Heart left ventricle (tissue), 13 donors: ENCODE measurements at regions not wholly inside any gene's neighbourhood (a gene's known extent, or its start where the extent isn't known, plus 50 kb on each side); places are given as distances from the start of the nearest gene placed in this dataset.

Experiments
- POLR2A ChIP-seq, 2 donors: fragments of 450-650 bp; IDR thresholded peaks; one replicate each; pipeline ENCODE4 v1.6.1; 2017; ENCODE audit warnings: antibody characterized with exemption in 2 of 2, mild to moderate bottlenecking in 2 of 2, moderate library complexity in 2 of 2
- TF ChIP-seq, protein P1 (sequence below), 12 donors: fragments of 200-600 bp; sonication (generic) in 4 of 12; IDR thresholded peaks; one replicate each; pipeline versions ENCODE4 v1.5.0 to v1.8.0; 2018 to 2022; ENCODE audit warnings: antibody characterized with exemption in 12 of 12, mild to moderate bottlenecking in 5 of 12
- donor health status: ischemic (EF 13 %, LVEDD 7.1; RV severe dilation, severe dysfunction).
- donor health status: DM: no; HTN: yes; CAD: no.
- donor health status: DM: no; HTN: no; CAD: no.
- donor health status: ischemic (EF 25% LVEDD 6.9; RV normal size, moderate dysfunction).
- donor health status: ischemic (EF 25% LVEDD 5.7; RV mildly dilated, moderate dysfunction).
- donor health status: ischemic (EF 35%, LVEDD 5.7; RV mildly dilated, moderate dysfunction).
- donor health status: nonischemic (EF 11% LVEDD 7.7; RV severe dilation, severe dysfunction).
- donor health status: DM: yes; HTN: yes; CAD: no.
- donor health status: PGD.
- donor health status: ischemic (EF 29% LVEDD 5.4; RV normal size, mild dysfunction).
- donor health status: nonischemic (EF 23%, LVEDD 6.1; RV moderate dilation, normal function).

DNA sequence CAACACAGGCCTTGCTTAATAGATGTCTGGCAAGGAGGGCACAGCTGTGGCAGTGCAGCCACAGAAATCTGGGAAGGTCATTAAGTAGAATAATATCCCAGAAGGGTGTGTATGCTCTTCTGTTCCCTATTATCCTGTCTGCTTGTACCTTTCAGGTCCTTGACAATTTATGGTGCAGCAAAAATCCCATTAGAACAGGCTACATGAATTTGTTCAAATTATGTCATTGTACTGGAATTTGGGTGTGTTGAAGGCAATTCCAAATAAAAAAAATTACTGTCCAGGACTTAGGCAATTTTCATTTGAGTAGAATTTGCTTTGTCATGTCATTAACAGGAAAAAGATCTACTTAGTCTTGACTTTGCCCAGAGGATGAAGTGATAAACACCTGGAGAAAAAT lies 192.1 kb downstream of the IDS start:
- no peak for TF ChIP-seq POLR2A (IDR thresholded peaks at IDR 0.05)
- TF ChIP-seq, protein P1, sequence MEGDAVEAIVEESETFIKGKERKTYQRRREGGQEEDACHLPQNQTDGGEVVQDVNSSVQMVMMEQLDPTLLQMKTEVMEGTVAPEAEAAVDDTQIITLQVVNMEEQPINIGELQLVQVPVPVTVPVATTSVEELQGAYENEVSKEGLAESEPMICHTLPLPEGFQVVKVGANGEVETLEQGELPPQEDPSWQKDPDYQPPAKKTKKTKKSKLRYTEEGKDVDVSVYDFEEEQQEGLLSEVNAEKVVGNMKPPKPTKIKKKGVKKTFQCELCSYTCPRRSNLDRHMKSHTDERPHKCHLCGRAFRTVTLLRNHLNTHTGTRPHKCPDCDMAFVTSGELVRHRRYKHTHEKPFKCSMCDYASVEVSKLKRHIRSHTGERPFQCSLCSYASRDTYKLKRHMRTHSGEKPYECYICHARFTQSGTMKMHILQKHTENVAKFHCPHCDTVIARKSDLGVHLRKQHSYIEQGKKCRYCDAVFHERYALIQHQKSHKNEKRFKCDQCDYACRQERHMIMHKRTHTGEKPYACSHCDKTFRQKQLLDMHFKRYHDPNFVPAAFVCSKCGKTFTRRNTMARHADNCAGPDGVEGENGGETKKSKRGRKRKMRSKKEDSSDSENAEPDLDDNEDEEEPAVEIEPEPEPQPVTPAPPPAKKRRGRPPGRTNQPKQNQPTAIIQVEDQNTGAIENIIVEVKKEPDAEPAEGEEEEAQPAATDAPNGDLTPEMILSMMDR (IDR thresholded peaks at IDR 0.05): no peak
